ENCODE measurements at regions not wholly inside any gene's neighbourhood (a gene's known extent, or its start where the extent isn't known, plus 50 kb on each side); places are given as distances from the start of the nearest gene placed in this dataset.

DNA sequence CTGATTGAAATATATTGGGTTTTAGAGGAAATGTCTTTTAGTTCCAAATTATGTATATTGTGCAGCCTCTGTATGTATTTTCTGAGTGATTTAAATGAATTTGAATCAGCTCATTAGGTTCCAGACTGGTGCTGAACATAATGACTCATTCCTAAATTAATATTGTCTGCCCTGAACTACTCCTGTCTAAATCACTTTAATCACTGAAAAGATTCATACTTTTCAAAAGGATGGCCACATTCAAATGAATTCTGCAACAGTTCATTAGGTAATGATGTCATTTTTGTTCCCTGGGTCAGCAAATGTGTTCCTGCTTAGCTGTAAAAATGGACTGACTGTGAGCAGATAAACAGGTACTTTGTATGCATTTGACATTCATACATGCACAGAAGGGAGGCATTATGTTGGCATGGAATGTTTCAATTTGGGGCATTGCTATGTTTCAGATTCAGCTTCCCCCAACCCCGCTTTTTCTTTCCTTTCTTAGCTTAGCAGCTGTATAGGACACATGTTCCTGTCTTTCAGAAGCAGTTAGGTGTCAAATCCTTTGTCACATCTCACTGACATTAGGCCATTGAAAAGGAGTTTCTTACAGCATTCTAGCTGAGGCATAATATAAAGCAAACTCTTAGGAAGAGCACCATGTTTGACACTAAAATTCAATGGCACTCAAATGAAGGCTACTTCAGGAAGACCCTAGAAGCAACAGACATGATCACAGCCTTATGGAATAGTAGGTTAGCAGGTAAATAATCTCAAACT, 318.5 kb upstream of the ARPP21 start:
- CTCF ChIA-PET, result no interaction called here
- TF ChIP-seq, protein P1, sequence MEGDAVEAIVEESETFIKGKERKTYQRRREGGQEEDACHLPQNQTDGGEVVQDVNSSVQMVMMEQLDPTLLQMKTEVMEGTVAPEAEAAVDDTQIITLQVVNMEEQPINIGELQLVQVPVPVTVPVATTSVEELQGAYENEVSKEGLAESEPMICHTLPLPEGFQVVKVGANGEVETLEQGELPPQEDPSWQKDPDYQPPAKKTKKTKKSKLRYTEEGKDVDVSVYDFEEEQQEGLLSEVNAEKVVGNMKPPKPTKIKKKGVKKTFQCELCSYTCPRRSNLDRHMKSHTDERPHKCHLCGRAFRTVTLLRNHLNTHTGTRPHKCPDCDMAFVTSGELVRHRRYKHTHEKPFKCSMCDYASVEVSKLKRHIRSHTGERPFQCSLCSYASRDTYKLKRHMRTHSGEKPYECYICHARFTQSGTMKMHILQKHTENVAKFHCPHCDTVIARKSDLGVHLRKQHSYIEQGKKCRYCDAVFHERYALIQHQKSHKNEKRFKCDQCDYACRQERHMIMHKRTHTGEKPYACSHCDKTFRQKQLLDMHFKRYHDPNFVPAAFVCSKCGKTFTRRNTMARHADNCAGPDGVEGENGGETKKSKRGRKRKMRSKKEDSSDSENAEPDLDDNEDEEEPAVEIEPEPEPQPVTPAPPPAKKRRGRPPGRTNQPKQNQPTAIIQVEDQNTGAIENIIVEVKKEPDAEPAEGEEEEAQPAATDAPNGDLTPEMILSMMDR (IDR thresholded peaks at IDR 0.05; ENCODE audit: unreplicated experiment), result no peak
- no TSS peak for BruUV-seq (replicated peaks)

DNA sequence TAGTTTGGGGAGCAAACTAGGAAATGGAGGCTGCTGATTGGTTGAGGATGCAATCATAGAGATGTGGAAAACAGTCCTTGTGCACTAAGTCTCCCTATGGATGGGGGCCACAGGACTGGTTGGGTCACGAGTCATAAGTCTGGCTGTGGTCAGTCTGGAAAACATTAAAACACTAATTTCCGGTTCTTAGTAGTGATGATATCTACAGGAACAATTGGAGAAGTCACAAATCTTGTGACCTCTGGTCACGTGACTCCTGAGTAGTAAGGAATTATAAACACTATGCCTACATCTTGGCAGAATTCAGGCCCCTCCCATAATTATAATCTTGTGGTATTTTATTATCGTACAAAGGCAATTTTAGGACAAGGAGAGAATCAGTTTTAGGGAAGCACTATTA, 317.3 kb upstream of the ARPP21 start:
- H3K4me1 Mint-ChIP-seq (ENCODE audit: low read depth, unreplicated experiment), result no peaks in the 10 kb centered on the region
- H3K4me3 Mint-ChIP-seq (ENCODE audit: low read depth, unreplicated experiment), result no peak overlapping the region
- peak; percentile 29 for DNase-seq

More for the DNA sequence above, 318.5 kb upstream of the ARPP21 start:
- no peaks in the 10 kb centered on the region for H3K4me1 Mint-ChIP-seq (ENCODE audit: low read depth, unreplicated experiment)
- H3K27ac Mint-ChIP-seq (ENCODE audit: unreplicated experiment), result no peak overlapping the region
- no peaks in the 10 kb centered on the region for H3K9me3 Mint-ChIP-seq (ENCODE audit: low read depth, unreplicated experiment)
- DNase-seq, result no peak
- H3K27me3 Mint-ChIP-seq (ENCODE audit: unreplicated experiment), result no peaks in the 10 kb centered on the region
- H3K4me3 Mint-ChIP-seq (ENCODE audit: low read depth, unreplicated experiment), result no peak overlapping the region
- intact Hi-C loops (cut with micrococcal nuclease; ENCODE audit: unreplicated experiment), result no loop called here
- H3K36me3 Mint-ChIP-seq (ENCODE audit: insufficient read depth, unreplicated experiment), result peaks cover 5% of the 10 kb centered on the region

GRCh38 chr3:35335703-35336102, 303.6 kb upstream of the ARPP21 start:
- Mint-ChIP-seq H3K36me3 (ENCODE audit: insufficient read depth, unreplicated experiment) (no peaks in the 10 kb centered on the region), H3K27me3 (ENCODE audit: unreplicated experiment) (no peaks in the 10 kb centered on the region)
- BruUV-seq (replicated peaks), result no TSS peak

More for the DNA sequence above, 317.3 kb upstream of the ARPP21 start:
- intact Hi-C loops (cut with micrococcal nuclease; ENCODE audit: unreplicated experiment), result no loop called here
- Mint-ChIP-seq H3K9me3 (ENCODE audit: low read depth, unreplicated experiment) (no peaks in the 10 kb centered on the region), H3K27ac (ENCODE audit: unreplicated experiment) (peak overlapping the region; percentile 42), H3K36me3 (ENCODE audit: insufficient read depth, unreplicated experiment) (peaks cover 5% of the 10 kb centered on the region), H3K27me3 (ENCODE audit: unreplicated experiment) (no peaks in the 10 kb centered on the region)
- TF ChIP-seq, protein P1 (IDR thresholded peaks at IDR 0.05; ENCODE audit: unreplicated experiment), result no peak
- CTCF ChIA-PET, result no interaction called here
- BruUV-seq (replicated peaks), result no TSS peak

GRCh38 chr3:35336601-35337000, 302.7 kb upstream of the ARPP21 start:
- no peaks in the 10 kb centered on the region for H3K4me1 Mint-ChIP-seq (ENCODE audit: low read depth, unreplicated experiment)
- H3K27ac Mint-ChIP-seq (ENCODE audit: unreplicated experiment), result no peak overlapping the region
- H3K9me3 Mint-ChIP-seq (ENCODE audit: low read depth, unreplicated experiment), result peaks cover 2% of the 10 kb centered on the region
- intact Hi-C loops (cut with micrococcal nuclease; ENCODE audit: unreplicated experiment), result no loop called here
- DNase-seq, result no peak
- TF ChIP-seq, protein P1 (IDR thresholded peaks at IDR 0.05; ENCODE audit: unreplicated experiment), result no peak
- H3K36me3 Mint-ChIP-seq (ENCODE audit: insufficient read depth, unreplicated experiment), result no peaks in the 10 kb centered on the region
- no peaks in the 10 kb centered on the region for H3K27me3 Mint-ChIP-seq (ENCODE audit: unreplicated experiment)
- CTCF ChIA-PET, result no interaction called here
- H3K4me3 Mint-ChIP-seq (ENCODE audit: low read depth, unreplicated experiment), result no peak overlapping the region
- no TSS peak for BruUV-seq (replicated peaks)

More at GRCh38 chr3:35335703-35336102, 303.6 kb upstream of the ARPP21 start:
- Mint-ChIP-seq H3K9me3 (ENCODE audit: low read depth, unreplicated experiment) (peaks cover 2% of the 10 kb centered on the region), H3K4me1 (ENCODE audit: low read depth, unreplicated experiment) (no peaks in the 10 kb centered on the region), H3K27ac (ENCODE audit: unreplicated experiment) (no peak overlapping the region), H3K4me3 (ENCODE audit: low read depth, unreplicated experiment) (no peak overlapping the region)
- TF ChIP-seq, protein P1 (IDR thresholded peaks at IDR 0.05; ENCODE audit: unreplicated experiment), result no peak
- CTCF ChIA-PET, result interaction anchor here (0.6 kb wide), 1 partner anchor 984 kb away, joined by 3 read pairs; no protein-coding TSS in a partner anchor
- intact Hi-C loops (cut with micrococcal nuclease; ENCODE audit: unreplicated experiment), result no loop called here
- DNase-seq, result no peak

All from Calu3 (cell line).